NCI-H1436 (cell line): ENCODE measurements at regions not wholly inside any gene's neighbourhood (a gene's known extent, or its start where the extent isn't known, plus 50 kb on each side); places are given as distances from the start of the nearest gene placed in this dataset.

ENCODE experiments used
- DNase-seq: peaks from one replicate; lab custom pipeline; 2025; lab: John Stamatoyannopoulos, UW

- DNase-seq, result no peak
Observed at GRCh38 chr2:145593991-145594614, 1074.2 kb upstream of the ZEB2 start.

GRCh38 chr2:145593280-145593679 is 1073.4 kb upstream of the ZEB2 start:
- no peak for DNase-seq

GRCh38 chr2:145592361-145592760 is 1072.4 kb upstream of the ZEB2 start:
- no peak for DNase-seq

- no peak for DNase-seq
Observed at GRCh38 chr2:145591109-145591809, 1071.3 kb upstream of the ZEB2 start.

GRCh38 chr2:145587922-145588321 is 1068.0 kb upstream of the ZEB2 start:
- no peak for DNase-seq

DNA sequence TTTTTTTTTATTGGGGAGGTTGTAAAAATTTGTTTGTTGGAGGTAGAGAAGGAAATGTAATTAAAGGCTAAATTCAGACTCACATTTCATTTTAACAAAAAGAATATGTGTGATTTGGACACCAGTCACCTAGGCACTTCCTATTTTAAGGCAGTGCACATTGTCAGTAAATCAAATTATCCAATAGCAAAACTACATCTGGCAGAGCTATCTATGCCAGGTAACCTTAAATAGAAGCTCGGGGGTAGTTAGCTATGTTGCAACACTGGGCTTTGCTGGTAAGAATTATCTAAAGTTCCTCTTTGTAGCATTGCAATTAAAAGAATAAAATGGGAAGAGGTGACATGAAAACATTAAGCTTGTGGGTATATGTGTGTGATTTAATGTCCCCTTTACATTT is 1064.4 kb upstream of the ZEB2 start:
- DNase-seq, result no peak

DNA sequence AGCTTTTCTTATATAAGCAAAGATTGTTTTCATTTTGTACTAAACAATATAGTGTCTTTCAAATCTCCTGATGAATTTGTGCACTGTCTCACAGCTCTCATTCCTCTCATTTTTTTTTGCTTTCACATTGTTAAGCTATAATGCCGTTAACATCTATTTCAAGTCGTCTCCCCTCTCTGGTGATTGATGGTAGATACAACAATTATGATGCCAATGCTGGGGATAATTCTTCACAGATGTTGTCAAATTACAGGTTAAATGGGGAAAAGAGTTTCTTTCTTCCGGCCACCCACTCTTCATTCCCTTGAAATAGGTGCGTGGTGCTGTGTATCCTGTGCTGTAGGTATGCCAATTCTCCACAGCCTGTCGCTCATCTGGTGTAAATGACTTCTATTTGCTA is 1053.7 kb upstream of the ZEB2 start:
- DNase-seq, result no peak

- no peak for DNase-seq
Observed at GRCh38 chr2:145572238-145572637, 1052.3 kb upstream of the ZEB2 start.

GRCh38 chr2:145569108-145569507 is 1049.2 kb upstream of the ZEB2 start:
- no peak for DNase-seq

GRCh38 chr2:145563741-145564615 is 1044.1 kb upstream of the ZEB2 start:
- DNase-seq, result peak; percentile 10

GRCh38 chr2:145561152-145561551 is 1041.2 kb upstream of the ZEB2 start:
- DNase-seq, result no peak

DNA sequence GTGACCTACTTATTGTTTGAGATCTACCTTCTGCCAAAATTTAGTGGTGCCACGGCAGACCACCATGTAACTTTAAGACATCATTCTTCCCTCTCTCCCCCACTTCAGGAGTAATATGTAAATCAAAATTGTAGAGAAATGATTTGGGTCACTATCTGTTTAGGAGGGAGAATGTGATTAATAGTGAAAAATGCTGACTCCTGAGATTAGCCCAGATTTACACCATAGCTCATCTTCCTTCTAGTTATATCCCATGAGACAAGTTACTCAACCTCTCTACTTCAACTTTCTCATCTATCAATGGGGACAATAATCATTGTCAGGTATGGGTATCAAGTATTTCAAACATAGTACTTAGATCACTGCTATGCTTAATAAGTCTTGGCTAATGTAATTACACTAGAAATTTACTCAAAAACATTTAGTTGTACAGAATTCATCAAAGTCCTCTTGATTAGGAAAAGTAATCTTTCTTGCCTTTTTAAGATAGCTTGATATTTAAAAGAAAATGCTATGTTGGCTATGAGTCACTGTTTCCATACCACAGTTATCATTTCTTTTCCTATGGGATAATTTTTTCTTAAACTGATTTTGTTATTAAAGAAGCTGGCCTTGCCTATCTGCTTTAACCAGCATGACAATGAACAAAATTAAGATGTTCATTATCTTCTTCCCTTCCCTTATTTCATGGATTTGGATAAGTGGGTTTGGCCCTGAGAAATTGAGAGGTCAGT is 1038.9 kb upstream of the ZEB2 start:
- DNase-seq, result no peak

GRCh38 chr2:145555360-145555759 is 1035.4 kb upstream of the ZEB2 start:
- DNase-seq, result no peak

DNA sequence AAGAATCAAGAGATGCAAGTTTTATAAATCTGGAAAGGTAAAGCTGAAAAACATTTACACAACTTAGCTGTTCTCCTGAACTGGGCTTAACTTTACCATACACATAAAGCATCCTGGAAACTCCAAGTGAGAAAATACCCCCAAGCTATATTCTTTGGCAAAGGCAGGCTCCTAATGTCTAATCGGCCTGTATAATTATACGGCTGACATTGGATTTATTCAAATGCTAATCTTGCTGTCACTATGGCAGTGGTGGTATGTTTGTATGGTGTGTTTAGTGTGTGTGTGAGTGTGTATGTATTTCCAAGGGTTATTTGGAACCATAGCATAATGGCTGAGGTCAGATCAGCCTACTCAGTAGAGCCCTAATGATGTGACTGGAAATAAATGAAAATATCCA is 1031.8 kb upstream of the ZEB2 start:
- peak; percentile 11 for DNase-seq

- no peak for DNase-seq
Observed at GRCh38 chr2:145548479-145548878, 1028.6 kb upstream of the ZEB2 start.

DNA sequence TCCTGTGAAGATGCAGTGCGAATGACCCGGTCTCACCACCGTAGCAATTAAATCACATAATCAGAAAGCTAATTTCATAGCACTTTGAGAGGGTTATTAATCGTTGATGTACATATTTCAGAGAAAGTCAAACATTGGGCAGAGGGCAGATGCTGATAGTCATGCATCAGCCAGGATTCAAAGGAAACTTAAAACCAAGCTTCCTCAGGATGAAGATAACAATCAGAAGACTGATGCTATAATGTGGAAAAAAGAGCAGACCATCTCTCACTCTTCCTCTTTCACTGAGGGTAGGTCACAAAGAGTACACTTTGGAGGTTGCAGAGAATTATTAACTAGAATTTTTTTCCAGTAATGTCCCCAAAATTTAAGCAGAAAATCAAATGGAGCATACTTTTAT is 1027.7 kb upstream of the ZEB2 start:
- no peak for DNase-seq

DNA sequence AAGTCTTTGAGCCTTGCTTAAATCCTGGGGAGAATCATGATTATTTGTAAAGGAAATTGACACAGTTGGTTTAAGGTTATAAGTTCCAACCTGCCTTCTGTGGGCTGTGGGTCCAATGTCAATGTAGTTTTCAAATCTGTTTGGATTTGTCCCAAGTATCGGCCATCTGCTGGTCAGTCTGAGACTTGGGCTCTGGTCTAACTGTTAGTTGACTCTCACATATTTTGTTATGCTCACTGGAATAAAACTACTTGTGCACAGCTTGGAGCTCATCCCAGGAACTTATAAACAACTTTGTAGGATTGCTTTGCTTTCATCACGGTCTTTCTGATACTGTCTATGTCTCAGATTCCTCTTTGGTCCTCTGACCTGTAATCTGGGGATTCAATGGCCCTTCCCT is 1026.2 kb upstream of the ZEB2 start:
- no peak for DNase-seq

- DNase-seq, result no peak
Observed at GRCh38 chr2:145543856-145544255, 1023.9 kb upstream of the ZEB2 start.

DNA sequence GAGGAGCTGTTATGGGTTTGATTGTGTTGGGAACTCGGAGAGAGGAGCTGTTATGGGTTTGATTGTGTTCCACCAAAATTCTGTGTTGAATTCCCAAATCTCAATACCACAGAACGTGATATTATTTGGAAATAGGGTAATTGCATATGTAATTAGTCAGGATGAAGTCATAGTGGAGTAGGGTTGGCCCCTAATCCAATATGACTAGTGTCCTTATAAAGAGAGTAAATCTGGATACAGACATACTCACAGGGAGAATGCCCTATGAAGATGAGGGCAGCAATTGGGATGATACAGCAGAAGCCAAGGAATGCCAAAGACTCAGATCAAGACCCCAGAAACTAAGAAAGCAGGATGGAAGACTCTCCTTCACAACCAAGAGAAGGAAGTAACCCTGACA is 1023.2 kb upstream of the ZEB2 start:
- DNase-seq, result no peak

GRCh38 chr2:145541028-145541427 is 1021.1 kb upstream of the ZEB2 start:
- DNase-seq, result no peak

DNA sequence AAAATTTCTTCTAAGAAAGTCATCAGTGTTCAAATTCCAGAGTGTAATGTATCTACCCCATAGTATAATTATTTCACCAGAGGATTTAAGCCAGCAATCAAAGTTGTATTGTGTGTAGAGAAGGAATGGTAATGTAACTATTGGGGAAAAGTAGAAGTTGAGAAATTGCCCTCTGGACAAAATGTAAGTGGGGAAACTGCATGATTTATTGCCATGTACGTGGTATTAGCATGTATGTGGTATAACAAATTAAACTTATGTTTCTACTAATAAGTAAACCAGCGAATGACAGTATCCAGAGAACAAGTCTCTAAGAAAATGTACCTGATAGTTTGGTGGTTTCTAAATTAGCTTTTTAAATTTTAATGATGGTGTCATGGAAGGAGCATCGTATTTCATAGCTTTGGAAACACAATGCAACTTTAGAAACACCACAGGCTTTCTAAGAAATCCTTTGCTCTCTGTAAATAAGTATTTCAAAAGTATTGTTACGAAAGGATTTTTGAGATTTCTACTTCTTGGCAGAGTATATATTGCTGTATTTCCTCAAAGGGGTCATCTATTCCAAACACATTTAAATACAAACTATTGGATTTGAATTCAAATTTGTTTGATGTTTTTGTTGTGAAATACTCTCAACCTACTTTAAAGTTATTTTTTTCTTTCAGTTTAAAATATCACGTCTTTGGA is 1018.9 kb upstream of the ZEB2 start:
- DNase-seq, result no peak

- DNase-seq, result no peak
Observed at GRCh38 chr2:145530653-145531052, 1010.7 kb upstream of the ZEB2 start.
